Bronchial epithelial cell (primary cell): ENCODE measurements at regions not wholly inside any gene's neighbourhood (a gene's known extent, or its start where the extent isn't known, plus 50 kb on each side); places are given as distances from the start of the nearest gene placed in this dataset.

Experiments used
- DNase-seq: peaks from one replicate; pipeline ENCODE4 v3.0.0-alpha.2; 2010; ENCODE audit warnings: low read depth
- FAIRE-seq: peaks from 2 replicates; lab custom pipeline; 2011; peaks lifted over from hg19 to GRCh38; lab: Jason Lieb, UNC
- H3K27me3 ChIP-seq: 2 replicates; pipeline ENCODE4 v1.5.1; 2011; ENCODE audit warnings: low read length; ENCODE audit not compliant: control insufficient read depth, insufficient read depth
- H3K36me3 ChIP-seq: 2 replicates; pipeline ENCODE4 v1.5.1; 2011; ENCODE audit warnings: low read length; ENCODE audit not compliant: control insufficient read depth, insufficient read depth
- H3K4me3 ChIP-seq: 2 replicates; pipeline ENCODE4 v1.5.1; 2011; ENCODE audit warnings: mild to moderate bottlenecking, low read depth, low read length, control low read depth
- CTCF ChIP-seq: IDR thresholded peaks from 2 replicates; pipeline ENCODE4 v1.5.1; 2011; ENCODE audit warnings: mild to moderate bottlenecking, moderate library complexity, low read length, control low read depth, inconsistent platforms; ENCODE audit not compliant: insufficient read depth, severe bottlenecking

DNA sequence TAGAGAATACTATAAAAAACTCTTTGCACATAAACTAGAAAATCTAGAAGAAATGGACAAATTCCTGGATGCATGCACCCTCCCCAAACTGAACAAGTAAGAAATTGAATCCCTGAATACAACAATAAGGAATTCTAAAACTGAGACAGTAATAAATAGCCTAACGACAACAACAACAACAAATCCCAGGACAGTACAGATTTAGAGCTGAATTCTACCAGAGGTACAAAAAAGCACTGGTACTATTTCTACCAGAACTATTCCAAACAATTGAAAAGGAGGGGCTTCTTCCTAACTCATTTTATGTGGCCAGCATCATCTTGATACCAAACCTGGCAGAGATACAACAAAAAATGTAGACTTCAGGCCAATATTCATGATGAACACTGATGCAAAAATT is 394.4 kb upstream of the RORB start:
- TF ChIP-seq CTCF: no peak
- Histone ChIP-seq H3K36me3 (no peaks in the 10 kb centered on the region), H3K27me3 (no peaks in the 10 kb centered on the region), H3K4me3 (no peak overlapping the region)
- no peak for FAIRE-seq
- no peak for DNase-seq

- Histone ChIP-seq H3K36me3 (no peaks in the 10 kb centered on the region), H3K27me3 (no peaks in the 10 kb centered on the region), H3K4me3 (no peak overlapping the region)
- no peak for DNase-seq
- TF ChIP-seq CTCF: no peak
- FAIRE-seq: no peak
Observed at GRCh38 chr9:74107692-74108091, 389.4 kb upstream of the RORB start.

DNA sequence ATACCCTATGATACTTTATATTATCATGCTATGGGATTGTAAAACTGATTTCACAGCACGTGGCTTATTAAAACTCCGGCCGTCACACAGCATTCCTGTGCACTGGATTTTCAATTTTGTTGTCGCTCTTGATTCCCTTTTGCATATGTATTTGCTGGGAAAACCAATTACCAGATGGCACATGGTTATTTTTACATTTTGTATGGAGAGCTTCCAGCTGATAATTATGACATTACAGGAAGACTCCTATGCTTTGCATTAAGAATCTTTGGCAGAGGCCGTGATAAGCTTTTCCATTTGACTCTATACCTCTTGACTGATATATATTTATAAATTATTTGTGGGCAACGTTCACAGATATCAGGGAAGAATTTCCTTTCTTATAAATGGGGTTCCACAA is 381.2 kb upstream of the RORB start:
- TF ChIP-seq CTCF: no peak
- FAIRE-seq (no peak), DNase-seq (no peak)
- H3K27me3 ChIP-seq: no peaks in the 10 kb centered on the region
- H3K4me3 ChIP-seq: no peak overlapping the region
- no peaks in the 10 kb centered on the region for H3K36me3 ChIP-seq

- DNase-seq (no peak), FAIRE-seq (no peak)
- H3K27me3 ChIP-seq: no peaks in the 10 kb centered on the region
- no peak for TF ChIP-seq CTCF
- no peaks in the 10 kb centered on the region for H3K36me3 ChIP-seq
- H3K4me3 ChIP-seq: no peak overlapping the region
Observed at GRCh38 chr9:74117151-74117550, 380.0 kb upstream of the RORB start.

DNA sequence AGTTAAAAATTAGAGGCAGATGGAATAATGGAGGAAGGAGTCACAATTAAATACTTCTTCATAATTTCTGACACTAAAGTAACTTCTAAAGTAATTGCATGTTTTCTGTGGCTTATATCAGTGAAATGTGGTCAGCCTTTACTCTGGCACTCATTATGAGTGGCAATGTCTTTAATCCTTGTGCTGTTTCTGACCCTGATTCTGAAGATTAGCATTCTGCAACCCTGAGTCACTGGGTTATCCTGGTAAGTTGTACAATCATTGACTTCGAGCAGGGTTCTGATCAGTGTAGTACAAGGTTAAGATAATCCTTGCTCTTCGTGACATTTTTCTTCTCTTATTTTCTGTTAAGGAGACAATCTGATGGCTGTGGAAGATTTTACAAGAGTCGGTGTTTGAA is 379.4 kb upstream of the RORB start:
- FAIRE-seq (no peak), DNase-seq (peak; percentile 3)
- Histone ChIP-seq H3K4me3 (no peak overlapping the region), H3K27me3 (no peaks in the 10 kb centered on the region), H3K36me3 (no peaks in the 10 kb centered on the region)
- no peak for TF ChIP-seq CTCF

DNA sequence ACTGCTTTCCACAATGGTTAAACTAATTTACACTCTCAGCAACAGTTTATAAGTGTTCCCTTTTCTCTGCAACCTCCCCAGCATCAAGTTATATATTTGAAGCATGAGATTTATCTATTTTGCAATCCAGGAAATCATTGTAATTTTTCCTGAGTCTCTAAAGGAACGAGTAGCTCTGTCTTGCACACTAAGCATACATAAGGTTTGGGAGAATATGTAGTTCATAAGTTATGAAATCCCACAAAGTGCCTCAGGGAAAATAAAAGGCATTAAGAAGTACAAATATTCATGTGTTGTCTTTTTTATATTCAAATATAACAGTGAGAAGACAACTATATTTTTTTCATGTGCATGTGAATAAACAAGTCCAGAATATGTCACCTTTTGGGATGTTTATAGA is 377.1 kb upstream of the RORB start:
- FAIRE-seq: no peak
- Histone ChIP-seq H3K27me3 (no peaks in the 10 kb centered on the region), H3K36me3 (no peaks in the 10 kb centered on the region), H3K4me3 (no peak overlapping the region)
- no peak for TF ChIP-seq CTCF
- DNase-seq: peak; percentile 3
